ENCODE measurements at regions not wholly inside any gene's neighbourhood (a gene's known extent, or its start where the extent isn't known, plus 50 kb on each side); places are given as distances from the start of the nearest gene placed in this dataset.

- Histone ChIP-seq H3K27ac (ENCODE audit: low read depth in 1 of 2, low read length in 2 of 2) (no peak overlapping the region), H3K36me3 (ENCODE audit: control insufficient read depth in 1 of 2, insufficient read depth in 2 of 2, low read length in 1 of 2) (no peaks in the 10 kb centered on the region), H3K4me1 (ENCODE audit: control insufficient read depth in 1 of 2, insufficient read depth in 2 of 2, low read length in 2 of 2) (no peaks in the 10 kb centered on the region), H3K27me3 (ENCODE audit: control insufficient read depth in 1 of 2, insufficient read depth in 2 of 2, low read length in 1 of 2) (no peaks in the 10 kb centered on the region), H3K4me3 (ENCODE audit: low read length in 2 of 2) (no peak overlapping the region), H3K9me3 (ENCODE audit: control insufficient read depth, low read length) (peaks cover 2% of the 10 kb centered on the region)
- no peak for ATAC-seq (ENCODE audit: low FRiP score)
- no peak for DNase-seq
- intact Hi-C loops (cut with DNase I) = no loop called here
Measured at GRCh38 chr4:171717231-171717741, 95.9 kb upstream of the GALNTL6 start.

- WGBS, 2 donors = 97 to 100% methylated on average over 1 of the region's 1 CpG
- intact Hi-C loops (cut with DNase I) = no loop called here
Measured at GRCh38 chr4:171715973-171716372, 97.2 kb upstream of the GALNTL6 start.

GRCh38 chr4:171714791-171715454 is 98.3 kb upstream of the GALNTL6 start:
- peak; percentile 28 for ATAC-seq (ENCODE audit: low FRiP score)
- peak in 1 of 2 donors; percentile 49 for DNase-seq
- H3K27ac ChIP-seq (ENCODE audit: low read depth in 1 of 2, low read length in 2 of 2) = no peak overlapping the region
- H3K27me3 ChIP-seq (ENCODE audit: control insufficient read depth in 1 of 2, insufficient read depth in 2 of 2, low read length in 1 of 2) = no peaks in the 10 kb centered on the region
- H3K36me3 ChIP-seq (ENCODE audit: control insufficient read depth in 1 of 2, insufficient read depth in 2 of 2, low read length in 1 of 2) = no peaks in the 10 kb centered on the region
- intact Hi-C loops (cut with DNase I) = no loop called here
- no peak overlapping the region for H3K4me3 ChIP-seq (ENCODE audit: low read length in 2 of 2)
- WGBS, 2 donors = 96 to 97% methylated on average over 5 of the region's 5 CpGs
- H3K4me1 ChIP-seq (ENCODE audit: control insufficient read depth in 1 of 2, insufficient read depth in 2 of 2, low read length in 2 of 2) = no peaks in the 10 kb centered on the region
- H3K9me3 ChIP-seq (ENCODE audit: control insufficient read depth, low read length) = no peaks in the 10 kb centered on the region

More at GRCh38 chr4:171715973-171716372, 97.2 kb upstream of the GALNTL6 start:
- Histone ChIP-seq H3K4me3 (ENCODE audit: low read length in 2 of 2) (no peak overlapping the region), H3K36me3 (ENCODE audit: control insufficient read depth in 1 of 2, insufficient read depth in 2 of 2, low read length in 1 of 2) (no peaks in the 10 kb centered on the region), H3K27ac (ENCODE audit: low read depth in 1 of 2, low read length in 2 of 2) (no peak overlapping the region), H3K9me3 (ENCODE audit: control insufficient read depth, low read length) (no peaks in the 10 kb centered on the region), H3K4me1 (ENCODE audit: control insufficient read depth in 1 of 2, insufficient read depth in 2 of 2, low read length in 2 of 2) (no peaks in the 10 kb centered on the region), H3K27me3 (ENCODE audit: control insufficient read depth in 1 of 2, insufficient read depth in 2 of 2, low read length in 1 of 2) (no peaks in the 10 kb centered on the region)
- ATAC-seq (ENCODE audit: low FRiP score) = no peak
- DNase-seq = no peak

GRCh38 chr4:171710743-171711142 is 102.5 kb upstream of the GALNTL6 start:
- WGBS, 2 donors = 80 to 86% methylated on average over 1 of the region's 1 CpG
- Histone ChIP-seq H3K27ac (ENCODE audit: low read depth in 1 of 2, low read length in 2 of 2) (no peak overlapping the region), H3K4me1 (ENCODE audit: control insufficient read depth in 1 of 2, insufficient read depth in 2 of 2, low read length in 2 of 2) (no peaks in the 10 kb centered on the region), H3K9me3 (ENCODE audit: control insufficient read depth, low read length) (no peaks in the 10 kb centered on the region), H3K4me3 (ENCODE audit: low read length in 2 of 2) (no peak overlapping the region), H3K27me3 (ENCODE audit: control insufficient read depth in 1 of 2, insufficient read depth in 2 of 2, low read length in 1 of 2) (no peaks in the 10 kb centered on the region), H3K36me3 (ENCODE audit: control insufficient read depth in 1 of 2, insufficient read depth in 2 of 2, low read length in 1 of 2) (no peaks in the 10 kb centered on the region)
- no peak for DNase-seq
- intact Hi-C loops (cut with DNase I) = no loop called here
- ATAC-seq (ENCODE audit: low FRiP score) = no peak

- 60 to 72% methylated on average over 4 of the region's 4 CpGs for WGBS, 2 donors
- intact Hi-C loops (cut with DNase I) = no loop called here
Measured at GRCh38 chr4:171676555-171677215, 136.5 kb upstream of the GALNTL6 start.

GRCh38 chr4:171674781-171675180 is 138.4 kb upstream of the GALNTL6 start:
- no peak overlapping the region for H3K4me3 ChIP-seq (ENCODE audit: low read length in 2 of 2)
- H3K36me3 ChIP-seq (ENCODE audit: control insufficient read depth in 1 of 2, insufficient read depth in 2 of 2, low read length in 1 of 2) = no peaks in the 10 kb centered on the region
- ATAC-seq (ENCODE audit: low FRiP score) = no peak
- no peaks in the 10 kb centered on the region for H3K4me1 ChIP-seq (ENCODE audit: control insufficient read depth in 1 of 2, insufficient read depth in 2 of 2, low read length in 2 of 2)
- H3K27ac ChIP-seq (ENCODE audit: low read depth in 1 of 2, low read length in 2 of 2) = no peak overlapping the region
- no peaks in the 10 kb centered on the region for H3K27me3 ChIP-seq (ENCODE audit: control insufficient read depth in 1 of 2, insufficient read depth in 2 of 2, low read length in 1 of 2)
- 96 to 97% methylated on average over 11 of the region's 11 CpGs for WGBS, 2 donors
- intact Hi-C loops (cut with DNase I) = no loop called here
- no peaks in the 10 kb centered on the region for H3K9me3 ChIP-seq (ENCODE audit: control insufficient read depth, low read length)
- DNase-seq = no peak

More at GRCh38 chr4:171676555-171677215, 136.5 kb upstream of the GALNTL6 start:
- H3K36me3 ChIP-seq (ENCODE audit: control insufficient read depth in 1 of 2, insufficient read depth in 2 of 2, low read length in 1 of 2) = no peaks in the 10 kb centered on the region
- H3K4me3 ChIP-seq (ENCODE audit: low read length in 2 of 2) = no peak overlapping the region
- no peak for DNase-seq
- H3K27ac ChIP-seq (ENCODE audit: low read depth in 1 of 2, low read length in 2 of 2) = no peak overlapping the region
- no peaks in the 10 kb centered on the region for H3K4me1 ChIP-seq (ENCODE audit: control insufficient read depth in 1 of 2, insufficient read depth in 2 of 2, low read length in 2 of 2)
- no peaks in the 10 kb centered on the region for H3K27me3 ChIP-seq (ENCODE audit: control insufficient read depth in 1 of 2, insufficient read depth in 2 of 2, low read length in 1 of 2)
- H3K9me3 ChIP-seq (ENCODE audit: control insufficient read depth, low read length) = no peaks in the 10 kb centered on the region
- ATAC-seq (ENCODE audit: low FRiP score) = no peak

GRCh38 chr4:171668403-171668802 is 144.8 kb upstream of the GALNTL6 start:
- intact Hi-C loops (cut with DNase I) = no loop called here
- Histone ChIP-seq H3K4me1 (ENCODE audit: control insufficient read depth in 1 of 2, insufficient read depth in 2 of 2, low read length in 2 of 2) (peaks cover 4% of the 10 kb centered on the region in 2 donors), H3K27ac (ENCODE audit: low read depth in 1 of 2, low read length in 2 of 2) (no peak overlapping the region), H3K36me3 (ENCODE audit: control insufficient read depth in 1 of 2, insufficient read depth in 2 of 2, low read length in 1 of 2) (no peaks in the 10 kb centered on the region), H3K9me3 (ENCODE audit: control insufficient read depth, low read length) (no peaks in the 10 kb centered on the region), H3K27me3 (ENCODE audit: control insufficient read depth in 1 of 2, insufficient read depth in 2 of 2, low read length in 1 of 2) (no peaks in the 10 kb centered on the region), H3K4me3 (ENCODE audit: low read length in 2 of 2) (no peak overlapping the region)
- WGBS, 2 donors = 8 to 13% methylated on average over 3 of the region's 3 CpGs
- no peak for DNase-seq
- ATAC-seq (ENCODE audit: low FRiP score) = no peak

GRCh38 chr4:171667906-171668305 is 145.3 kb upstream of the GALNTL6 start:
- peak overlapping the region in 1 of 2 donors; percentile 28 for H3K27ac ChIP-seq (ENCODE audit: low read depth in 1 of 2, low read length in 2 of 2)
- no peak for ATAC-seq (ENCODE audit: low FRiP score)
- DNase-seq = no peak

GRCh38 chr4:171651071-171651470 is 162.1 kb upstream of the GALNTL6 start:
- 95 to 97% methylated on average over 6 of the region's 6 CpGs for WGBS, 2 donors
- Histone ChIP-seq H3K9me3 (ENCODE audit: control insufficient read depth, low read length) (no peaks in the 10 kb centered on the region), H3K4me1 (ENCODE audit: control insufficient read depth in 1 of 2, insufficient read depth in 2 of 2, low read length in 2 of 2) (no peaks in the 10 kb centered on the region), H3K4me3 (ENCODE audit: low read length in 2 of 2) (no peak overlapping the region), H3K27me3 (ENCODE audit: control insufficient read depth in 1 of 2, insufficient read depth in 2 of 2, low read length in 1 of 2) (no peaks in the 10 kb centered on the region), H3K36me3 (ENCODE audit: control insufficient read depth in 1 of 2, insufficient read depth in 2 of 2, low read length in 1 of 2) (no peaks in the 10 kb centered on the region), H3K27ac (ENCODE audit: low read depth in 1 of 2, low read length in 2 of 2) (no peak overlapping the region)
- DNase-seq = no peak
- ATAC-seq (ENCODE audit: low FRiP score) = peak; percentile 52
- intact Hi-C loops (cut with DNase I) = loop anchor here in 1 of 2 donors (5.0 kb wide), 1 partner anchor 1399 kb away; no protein-coding TSS in a partner anchor

More at GRCh38 chr4:171667906-171668305, 145.3 kb upstream of the GALNTL6 start:
- no peaks in the 10 kb centered on the region for H3K9me3 ChIP-seq (ENCODE audit: control insufficient read depth, low read length)
- intact Hi-C loops (cut with DNase I) = no loop called here
- no peaks in the 10 kb centered on the region for H3K27me3 ChIP-seq (ENCODE audit: control insufficient read depth in 1 of 2, insufficient read depth in 2 of 2, low read length in 1 of 2)
- peaks cover 4% of the 10 kb centered on the region in 2 donors for H3K4me1 ChIP-seq (ENCODE audit: control insufficient read depth in 1 of 2, insufficient read depth in 2 of 2, low read length in 2 of 2)
- no peak overlapping the region for H3K4me3 ChIP-seq (ENCODE audit: low read length in 2 of 2)
- H3K36me3 ChIP-seq (ENCODE audit: control insufficient read depth in 1 of 2, insufficient read depth in 2 of 2, low read length in 1 of 2) = no peaks in the 10 kb centered on the region
